Large intestine (tissue), 3 donors: ENCODE measurements at regions not wholly inside any gene's neighbourhood (a gene's known extent, or its start where the extent isn't known, plus 50 kb on each side); places are given as distances from the start of the nearest gene placed in this dataset.

ENCODE experiments used
- DNase-seq, 2 donors: peaks; one replicate each; pipeline versions ENCODE4 v3.0.0 to v3.0.0-alpha.2; 2013
- H3K27ac ChIP-seq: one replicate; pipeline ENCODE4 v1.5.1; 2013; ENCODE audit warnings: low read length
- H3K27me3 ChIP-seq: 2 replicates; pipeline ENCODE4 v1.6.1; 2013; ENCODE audit warnings: low read length; ENCODE audit not compliant: control insufficient read depth, insufficient read depth
- H3K36me3 ChIP-seq: 2 replicates; pipeline ENCODE4 v1.6.1; 2013; ENCODE audit warnings: low read length; ENCODE audit not compliant: control insufficient read depth, insufficient read depth
- H3K4me1 ChIP-seq: one replicate; pipeline ENCODE4 v1.6.1; 2013; ENCODE audit warnings: low read length; ENCODE audit not compliant: control insufficient read depth, insufficient read depth
- H3K4me3 ChIP-seq: one replicate; pipeline ENCODE4 v1.5.1; 2013; ENCODE audit warnings: low read length
- H3K9me3 ChIP-seq: one replicate; pipeline ENCODE4 v1.6.1; 2013; ENCODE audit warnings: mild to moderate bottlenecking, low read depth, low read length, moderate library complexity; ENCODE audit not compliant: control insufficient read depth
- WGBS: methylation state at CpG from one replicate; pipeline ENCODE4 v1.1.5; 2013; ENCODE audit warnings: low lambda C conversion rate; ENCODE audit not compliant: insufficient coverage; 5-methylcytosine and 5-hydroxymethylcytosine counted together

DNA sequence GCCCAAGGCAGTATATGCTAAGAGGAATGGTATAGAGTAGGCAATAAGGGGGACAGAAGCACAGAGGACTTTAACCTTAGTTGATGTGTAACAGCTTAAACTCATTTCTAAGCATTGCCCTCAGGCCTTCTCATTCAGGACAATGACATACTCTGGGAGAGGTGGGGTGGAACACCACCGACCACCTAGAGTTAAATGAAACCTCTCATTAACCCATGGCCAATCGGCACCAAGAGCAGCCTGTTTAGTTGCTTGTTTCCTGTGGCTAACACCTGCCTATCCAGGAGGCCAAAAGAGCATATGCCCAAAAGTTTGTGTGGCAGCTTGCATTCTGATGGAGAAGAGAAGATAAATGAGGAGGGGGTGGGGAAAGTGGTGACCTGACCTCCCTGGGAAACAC lies 50.0 kb downstream of the PABIR2 start:
- Histone ChIP-seq H3K4me3 (no peak overlapping the region), H3K27ac (no peak overlapping the region), H3K9me3 (no peaks in the 10 kb centered on the region), H3K4me1 (no peaks in the 10 kb centered on the region), H3K36me3 (no peaks in the 10 kb centered on the region), H3K27me3 (no peaks in the 10 kb centered on the region)
- DNase-seq, result peak in 1 of 2 donors; percentile 26
- no CpG with 5 or more reads among the region's 2 CpGs for WGBS

DNA sequence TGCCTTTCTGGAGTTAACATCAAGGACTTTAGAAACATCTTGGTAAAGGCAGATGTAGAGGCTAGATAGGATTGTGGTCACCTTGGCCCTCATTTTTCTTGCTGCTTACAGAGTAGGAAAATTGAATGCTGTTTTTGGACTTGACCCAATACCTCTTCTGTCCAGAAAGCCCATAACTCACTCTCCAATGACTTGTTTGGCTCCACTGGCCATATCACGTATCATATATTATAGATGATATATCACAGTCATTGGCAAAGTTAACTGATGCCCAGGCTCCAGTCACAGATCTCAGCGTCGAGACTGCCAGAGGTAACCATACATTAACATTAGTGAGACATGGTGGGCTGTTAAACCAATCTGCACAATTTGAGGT lies 50.6 kb downstream of the PABIR2 start:
- no peak for DNase-seq
- H3K27ac ChIP-seq, result no peak overlapping the region
- no peaks in the 10 kb centered on the region for H3K36me3 ChIP-seq
- no CpG with 5 or more reads among the region's 3 CpGs for WGBS
- no peaks in the 10 kb centered on the region for H3K4me1 ChIP-seq
- H3K27me3 ChIP-seq, result no peaks in the 10 kb centered on the region
- H3K9me3 ChIP-seq, result no peaks in the 10 kb centered on the region
- no peak overlapping the region for H3K4me3 ChIP-seq

DNA sequence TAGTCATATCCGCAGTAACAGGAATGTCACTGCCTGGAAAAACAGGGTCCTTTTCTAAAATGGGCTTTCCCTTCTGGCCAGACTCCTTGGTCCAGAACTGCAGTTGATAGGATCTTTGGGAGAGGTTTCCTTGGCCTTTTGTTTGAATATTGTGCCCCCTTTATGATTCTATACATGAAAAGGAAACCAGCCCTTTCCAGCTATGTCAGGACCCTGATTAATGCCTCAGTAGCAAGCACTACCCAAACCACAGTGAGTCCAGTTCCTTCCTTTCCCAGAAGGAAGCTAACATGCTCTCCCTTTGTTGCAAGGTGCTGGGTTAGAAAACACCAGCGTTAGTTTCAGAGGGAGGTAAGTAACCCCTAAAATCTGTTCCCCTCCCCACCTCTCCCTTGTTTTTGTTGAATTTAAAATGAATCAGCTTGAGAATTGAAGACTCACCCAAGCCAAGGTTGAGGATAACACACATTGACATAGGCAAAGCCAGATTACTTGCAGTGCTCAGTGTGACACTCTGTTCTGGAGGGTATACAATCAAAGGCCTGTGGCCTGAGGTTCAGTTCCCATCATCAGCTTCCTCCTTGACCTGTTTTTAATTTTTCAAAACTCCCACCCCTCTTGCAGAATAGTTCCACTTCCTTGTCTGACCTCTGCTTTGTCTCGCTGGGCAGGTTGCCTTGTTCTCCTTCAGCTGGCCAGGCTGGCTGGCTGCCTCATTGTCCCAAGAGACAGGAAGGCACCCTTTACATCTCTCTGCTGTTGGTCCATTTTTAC lies 51.2 kb downstream of the PABIR2 start:
- H3K27me3 ChIP-seq, result no peaks in the 10 kb centered on the region
- no peak overlapping the region for H3K4me3 ChIP-seq
- H3K4me1 ChIP-seq, result no peaks in the 10 kb centered on the region
- WGBS, result no CpG with 5 or more reads among the region's 3 CpGs
- no peaks in the 10 kb centered on the region for H3K36me3 ChIP-seq
- DNase-seq, result no peak
- H3K27ac ChIP-seq, result no peak overlapping the region
- H3K9me3 ChIP-seq, result no peaks in the 10 kb centered on the region

- Histone ChIP-seq H3K4me3 (no peak overlapping the region), H3K4me1 (no peaks in the 10 kb centered on the region), H3K9me3 (no peaks in the 10 kb centered on the region), H3K27ac (no peak overlapping the region), H3K27me3 (no peaks in the 10 kb centered on the region), H3K36me3 (no peaks in the 10 kb centered on the region)
- no CpG with 5 or more reads among the region's 1 CpG for WGBS
- DNase-seq, result no peak
These were observed 53.9 kb downstream of the PABIR2 start for GRCh38 chrX:134743091-134743490.

DNA sequence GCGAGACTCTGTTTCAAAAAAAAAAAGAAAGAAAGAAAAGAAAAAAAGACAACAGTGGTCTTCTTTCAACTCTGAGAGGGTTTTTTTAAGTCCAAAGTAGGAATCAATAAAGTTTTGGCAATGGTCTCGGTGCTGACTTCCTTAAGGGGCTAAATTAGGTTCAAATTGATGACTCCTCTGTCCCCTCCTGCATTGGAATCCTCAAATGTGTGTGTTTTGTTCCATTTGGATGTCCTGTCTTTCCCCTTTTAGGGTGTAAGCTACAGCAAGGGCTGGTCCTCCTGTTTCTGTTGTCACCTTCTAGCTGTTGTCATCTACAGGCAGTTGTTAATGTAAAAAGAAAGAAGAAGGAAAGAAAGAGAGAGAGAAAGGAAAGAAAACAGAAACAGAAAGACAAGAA lies 54.4 kb downstream of the PABIR2 start:
- Histone ChIP-seq H3K9me3 (no peaks in the 10 kb centered on the region), H3K27me3 (no peaks in the 10 kb centered on the region), H3K4me1 (no peaks in the 10 kb centered on the region), H3K4me3 (no peak overlapping the region), H3K27ac (no peak overlapping the region), H3K36me3 (no peaks in the 10 kb centered on the region)
- WGBS, result no CpG with 5 or more reads among the region's 2 CpGs
- no peak for DNase-seq

- H3K27me3 ChIP-seq, result no peaks in the 10 kb centered on the region
- no peak for DNase-seq
- H3K27ac ChIP-seq, result no peak overlapping the region
- WGBS, result no CpG with 5 or more reads among the region's 2 CpGs
- H3K36me3 ChIP-seq, result no peaks in the 10 kb centered on the region
- no peaks in the 10 kb centered on the region for H3K9me3 ChIP-seq
- H3K4me1 ChIP-seq, result no peaks in the 10 kb centered on the region
- no peak overlapping the region for H3K4me3 ChIP-seq
These were observed 55.3 kb downstream of the PABIR2 start for GRCh38 chrX:134741746-134742145.

- Histone ChIP-seq H3K27ac (no peak overlapping the region), H3K9me3 (no peaks in the 10 kb centered on the region), H3K4me1 (peaks cover 2% of the 10 kb centered on the region), H3K4me3 (no peak overlapping the region), H3K27me3 (no peaks in the 10 kb centered on the region), H3K36me3 (no peaks in the 10 kb centered on the region)
- no CpG with 5 or more reads among the region's 8 CpGs for WGBS
- no peak for DNase-seq
These were observed 57.8 kb downstream of the PABIR2 start for GRCh38 chrX:134738986-134739740.

DNA sequence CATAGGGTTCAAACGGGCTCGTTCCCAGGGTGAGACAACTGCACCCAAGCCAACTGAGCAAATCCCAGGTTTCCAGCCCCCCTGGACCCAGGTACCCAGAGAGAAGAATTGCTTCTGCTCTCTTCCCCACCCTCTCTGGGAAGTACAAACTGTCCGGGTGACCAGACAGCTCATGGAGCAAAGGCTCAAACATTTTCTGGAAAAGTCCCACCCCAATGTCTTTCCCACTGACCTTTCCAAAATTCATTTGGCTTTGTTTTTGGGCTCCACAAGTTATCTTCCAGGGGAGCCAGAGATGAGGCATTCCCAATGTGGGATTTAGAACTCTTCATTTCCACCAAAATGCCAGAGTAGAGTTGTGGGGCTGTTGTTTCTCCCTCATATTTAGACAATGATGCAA lies 58.6 kb downstream of the PABIR2 start:
- Histone ChIP-seq H3K4me1 (peaks cover 4% of the 10 kb centered on the region), H3K9me3 (no peaks in the 10 kb centered on the region), H3K27me3 (no peaks in the 10 kb centered on the region), H3K4me3 (no peak overlapping the region), H3K36me3 (no peaks in the 10 kb centered on the region), H3K27ac (no peak overlapping the region)
- DNase-seq, result no peak
- no CpG with 5 or more reads among the region's 3 CpGs for WGBS

GRCh38 chrX:134737721-134738369 lies 59.2 kb downstream of the PABIR2 start:
- H3K27ac ChIP-seq, result no peak overlapping the region
- peaks cover 4% of the 10 kb centered on the region for H3K4me1 ChIP-seq
- no peaks in the 10 kb centered on the region for H3K36me3 ChIP-seq
- H3K4me3 ChIP-seq, result no peak overlapping the region
- H3K9me3 ChIP-seq, result no peaks in the 10 kb centered on the region
- H3K27me3 ChIP-seq, result no peaks in the 10 kb centered on the region
- WGBS, result no CpG with 5 or more reads among the region's 12 CpGs
- DNase-seq, result no peak

DNA sequence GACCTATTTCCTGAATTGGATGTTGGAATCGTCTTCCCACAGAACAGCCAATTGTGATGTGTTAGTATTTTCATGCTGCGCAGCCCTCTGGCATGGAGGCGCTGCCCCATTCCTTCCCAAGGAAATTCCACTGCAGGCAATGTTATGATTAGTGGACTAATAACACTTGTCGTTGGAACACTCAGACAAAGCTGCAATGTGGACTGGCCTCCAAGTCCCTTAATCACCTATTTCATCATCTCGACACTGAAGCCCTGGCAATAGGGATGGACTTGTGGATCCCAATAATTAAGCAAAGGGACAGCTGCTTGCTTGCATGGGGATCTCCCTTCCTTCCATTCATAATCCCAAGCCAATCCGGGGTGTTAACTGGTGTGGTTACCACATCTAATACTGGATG lies 59.9 kb downstream of the PABIR2 start:
- Histone ChIP-seq H3K27me3 (no peaks in the 10 kb centered on the region), H3K9me3 (no peaks in the 10 kb centered on the region), H3K4me1 (peaks cover 4% of the 10 kb centered on the region), H3K36me3 (no peaks in the 10 kb centered on the region), H3K27ac (no peak overlapping the region), H3K4me3 (no peak overlapping the region)
- WGBS, result no CpG with 5 or more reads among the region's 6 CpGs
- no peak for DNase-seq
